GM12865 (cell line): ENCODE measurements at regions not wholly inside any gene's neighbourhood (a gene's known extent, or its start where the extent isn't known, plus 50 kb on each side); places are given as distances from the start of the nearest gene placed in this dataset.

Source experiments
- DNase-seq: peaks from one replicate; pipeline ENCODE4 v3.0.0; 2010; ENCODE audit warnings: low read depth
- H3K4me3 ChIP-seq: 2 replicates; pipeline ENCODE4 v1.5.1; 2011; ENCODE audit warnings: mild to moderate bottlenecking, low read depth, low read length, control low read depth
- TF ChIP-seq, protein P1 (sequence below): IDR thresholded peaks from 2 replicates; pipeline ENCODE4 v1.5.1; 2011; ENCODE audit warnings: low read length, control low read depth, low read depth, inconsistent platforms; ENCODE audit not compliant: insufficient read depth; ENCODE audit errors: missing control alignments

DNA sequence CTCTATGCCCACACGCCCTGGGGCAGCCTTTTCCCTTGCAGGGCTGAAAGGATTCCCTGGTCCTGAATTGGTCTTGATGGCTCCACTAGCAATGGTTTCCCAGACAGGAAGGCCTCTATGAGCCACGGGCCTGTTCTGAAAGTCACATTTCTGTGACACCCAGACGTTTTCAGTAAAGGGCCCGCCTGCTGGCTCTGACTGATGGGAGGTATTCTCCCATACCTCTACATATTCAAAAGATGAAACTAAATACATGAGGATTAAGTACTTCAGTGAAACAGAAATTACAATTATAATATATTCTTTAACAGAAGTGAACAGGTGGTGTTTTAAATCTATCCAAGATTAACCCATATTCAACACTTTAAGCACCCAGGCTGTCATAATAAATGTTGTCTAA, 629.8 kb downstream of the CDH26 start:
- DNase-seq: no peak
- H3K4me3 ChIP-seq: no peak overlapping the region
- TF ChIP-seq, protein P1, sequence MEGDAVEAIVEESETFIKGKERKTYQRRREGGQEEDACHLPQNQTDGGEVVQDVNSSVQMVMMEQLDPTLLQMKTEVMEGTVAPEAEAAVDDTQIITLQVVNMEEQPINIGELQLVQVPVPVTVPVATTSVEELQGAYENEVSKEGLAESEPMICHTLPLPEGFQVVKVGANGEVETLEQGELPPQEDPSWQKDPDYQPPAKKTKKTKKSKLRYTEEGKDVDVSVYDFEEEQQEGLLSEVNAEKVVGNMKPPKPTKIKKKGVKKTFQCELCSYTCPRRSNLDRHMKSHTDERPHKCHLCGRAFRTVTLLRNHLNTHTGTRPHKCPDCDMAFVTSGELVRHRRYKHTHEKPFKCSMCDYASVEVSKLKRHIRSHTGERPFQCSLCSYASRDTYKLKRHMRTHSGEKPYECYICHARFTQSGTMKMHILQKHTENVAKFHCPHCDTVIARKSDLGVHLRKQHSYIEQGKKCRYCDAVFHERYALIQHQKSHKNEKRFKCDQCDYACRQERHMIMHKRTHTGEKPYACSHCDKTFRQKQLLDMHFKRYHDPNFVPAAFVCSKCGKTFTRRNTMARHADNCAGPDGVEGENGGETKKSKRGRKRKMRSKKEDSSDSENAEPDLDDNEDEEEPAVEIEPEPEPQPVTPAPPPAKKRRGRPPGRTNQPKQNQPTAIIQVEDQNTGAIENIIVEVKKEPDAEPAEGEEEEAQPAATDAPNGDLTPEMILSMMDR: no peak

DNA sequence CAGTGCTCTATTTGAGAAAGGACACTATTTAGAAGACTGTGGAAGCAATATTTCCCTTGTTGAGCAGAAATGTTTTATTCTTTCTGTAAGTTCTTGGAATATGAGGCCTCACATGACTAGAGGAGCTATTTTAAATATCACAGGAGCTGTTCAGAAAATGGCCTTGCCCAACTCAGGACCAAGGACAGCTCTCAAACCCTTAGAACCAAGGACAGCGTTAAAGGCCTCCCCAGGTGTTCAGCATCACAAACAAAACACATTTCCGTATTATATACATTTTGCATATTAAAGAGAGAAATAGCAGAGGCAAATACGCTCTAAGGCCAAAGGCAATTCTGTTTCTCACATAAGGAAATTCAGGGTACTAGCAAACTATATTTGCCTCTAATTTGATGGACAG, 631.4 kb downstream of the CDH26 start:
- no peak overlapping the region for H3K4me3 ChIP-seq
- TF ChIP-seq, protein P1: no peak
- DNase-seq: no peak

DNA sequence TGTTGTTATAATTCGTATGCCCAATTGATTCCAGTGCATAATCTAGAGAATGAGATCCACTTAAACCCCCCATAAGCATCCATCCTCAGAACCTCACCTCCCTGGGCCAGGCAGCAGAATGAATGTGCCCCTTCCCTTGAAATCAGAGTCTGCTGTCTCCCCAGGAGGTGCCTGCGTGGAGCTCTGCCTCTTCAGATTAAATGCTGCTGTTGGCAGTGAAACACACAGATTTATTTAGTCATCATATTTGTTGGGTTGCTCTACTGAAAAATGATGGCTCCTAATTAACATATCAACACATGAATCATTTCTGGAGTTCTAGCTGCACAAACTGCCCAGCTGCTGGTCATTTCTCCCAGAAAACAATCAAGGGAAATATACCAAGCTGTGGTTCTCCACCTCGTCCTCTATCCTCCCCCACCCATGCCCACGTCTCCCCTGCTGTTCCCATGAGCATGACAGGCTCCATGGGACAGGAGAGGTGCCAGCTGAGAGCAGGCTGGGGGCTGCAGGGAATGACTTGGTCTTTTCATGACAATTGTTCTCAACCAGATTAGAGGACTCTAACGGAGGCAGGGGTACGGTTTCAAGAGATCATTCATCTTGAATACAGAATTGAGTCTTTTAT, 633.1 kb downstream of the CDH26 start:
- TF ChIP-seq, protein P1: no peak
- DNase-seq: no peak
- no peak overlapping the region for H3K4me3 ChIP-seq

GRCh38 chr20:60598528-60598927, 640.3 kb downstream of the CDH26 start:
- TF ChIP-seq, protein P1: no peak
- no peak for DNase-seq
- H3K4me3 ChIP-seq: no peak overlapping the region

GRCh38 chr20:60599381-60599780, 641.2 kb downstream of the CDH26 start:
- no peak overlapping the region for H3K4me3 ChIP-seq
- TF ChIP-seq, protein P1: no peak
- no peak for DNase-seq

- H3K4me3 ChIP-seq: no peak overlapping the region
- no peak for DNase-seq
- TF ChIP-seq, protein P1: no peak
Measured at GRCh38 chr20:60600036-60600435, 641.8 kb downstream of the CDH26 start.

DNA sequence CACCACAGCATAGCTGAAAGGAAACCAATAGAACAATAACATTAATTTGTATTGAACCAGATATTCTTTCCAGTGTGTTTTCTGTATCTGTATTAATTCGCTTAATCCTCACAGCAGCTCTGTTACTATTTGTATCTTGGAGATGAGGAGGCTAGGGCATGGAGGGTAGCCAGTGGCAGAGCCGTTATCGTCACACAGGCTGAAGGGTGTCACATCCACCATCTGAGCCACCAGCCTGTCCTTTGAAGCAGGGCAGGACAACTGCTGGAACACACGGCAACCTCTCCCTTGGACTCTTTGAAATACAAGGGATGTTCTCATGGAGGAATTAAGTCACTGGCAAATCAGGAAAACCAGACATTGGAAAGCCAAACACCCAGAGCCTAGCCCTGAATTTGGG, 628.0 kb upstream of the CDH4 start:
- TF ChIP-seq, protein P1: no peak
- DNase-seq: no peak
- no peak overlapping the region for H3K4me3 ChIP-seq
